Upper lobe of right lung (tissue), 1 donor: ENCODE measurements at regions not wholly inside any gene's neighbourhood (a gene's known extent, or its start where the extent isn't known, plus 50 kb on each side); places are given as distances from the start of the nearest gene placed in this dataset.

ENCODE experiments used
- ATAC-seq: fragments of 200-7000 bp; cut with Tn5 transposase; one replicate; pipeline ENCODE4 v1.9.1; 2020; ENCODE audit warnings: mild to moderate bottlenecking, moderate library complexity
- DNase-seq: peaks from one replicate; pipeline ENCODE4 v3.0.0-alpha.2; 2020
- H3K27ac ChIP-seq: fragments of 200-600 bp; one replicate; pipeline ENCODE4 v1.8.0; 2022
- H3K27me3 ChIP-seq: fragments of 200-600 bp; one replicate; pipeline ENCODE4 v1.8.0; 2022; ENCODE audit warnings: mild to moderate bottlenecking
- H3K36me3 ChIP-seq: fragments of 200-600 bp; one replicate; pipeline ENCODE4 v1.8.0; 2022
- H3K4me1 ChIP-seq: fragments of 200-600 bp; one replicate; pipeline ENCODE4 v1.8.0; 2022
- H3K4me3 ChIP-seq: fragments of 200-600 bp; one replicate; pipeline ENCODE4 v1.8.0; 2022; ENCODE audit warnings: mild to moderate bottlenecking
- H3K9me3 ChIP-seq: fragments of 200-600 bp; one replicate; pipeline ENCODE4 v1.8.0; 2022
- CTCF ChIP-seq: fragments of 200-600 bp; IDR thresholded peaks from one replicate; pipeline ENCODE4 v1.8.0; 2022; ENCODE audit warnings: antibody characterized with exemption
- intact Hi-C: fragments of 100-400 bp; cut with DNase I; formaldehyde crosslinking; loops from one replicate; pipeline ENCODE4 v1.11.0; 2022
- donor health status: DM: no; HTN: yes; CAD: no; lungs with severe emphysema.

- no peak for TF ChIP-seq CTCF
- H3K4me1 ChIP-seq: no peaks in the 10 kb centered on the region
- ATAC-seq (no peak), DNase-seq (no peak)
- no peaks in the 10 kb centered on the region for H3K27me3 ChIP-seq
- no peaks in the 10 kb centered on the region for H3K36me3 ChIP-seq
- no peak overlapping the region for H3K4me3 ChIP-seq
- H3K27ac ChIP-seq: no peak overlapping the region
- H3K9me3 ChIP-seq: no peaks in the 10 kb centered on the region
- intact Hi-C loops: no loop called here
Observed at GRCh38 chr5:40307920-40308319, 371.8 kb upstream of the PTGER4 start.

- no peak for TF ChIP-seq CTCF
- no peak for ATAC-seq
- no peaks in the 10 kb centered on the region for H3K27me3 ChIP-seq
Observed at GRCh38 chr5:40306869-40307487, 372.7 kb upstream of the PTGER4 start.

GRCh38 chr5:40292006-40292405 is 387.7 kb upstream of the PTGER4 start:
- no peak for DNase-seq
- no peaks in the 10 kb centered on the region for H3K27me3 ChIP-seq
- intact Hi-C loops: no loop called here
- no peak overlapping the region for H3K4me3 ChIP-seq
- no peak overlapping the region for H3K27ac ChIP-seq
- H3K9me3 ChIP-seq: no peaks in the 10 kb centered on the region
- no peak for TF ChIP-seq CTCF
- no peak for ATAC-seq
- H3K4me1 ChIP-seq: no peaks in the 10 kb centered on the region
- H3K36me3 ChIP-seq: no peaks in the 10 kb centered on the region

More at GRCh38 chr5:40306869-40307487, 372.7 kb upstream of the PTGER4 start:
- H3K27ac ChIP-seq: no peak overlapping the region
- H3K4me3 ChIP-seq: no peak overlapping the region
- H3K36me3 ChIP-seq: no peaks in the 10 kb centered on the region
- no peaks in the 10 kb centered on the region for H3K4me1 ChIP-seq
- intact Hi-C loops: no loop called here
- no peak for DNase-seq
- no peaks in the 10 kb centered on the region for H3K9me3 ChIP-seq

- intact Hi-C loops: no loop called here
- Histone ChIP-seq H3K36me3 (no peaks in the 10 kb centered on the region), H3K4me1 (no peaks in the 10 kb centered on the region), H3K4me3 (no peak overlapping the region), H3K9me3 (no peaks in the 10 kb centered on the region), H3K27me3 (no peaks in the 10 kb centered on the region), H3K27ac (no peak overlapping the region)
- ATAC-seq (no peak), DNase-seq (no peak)
- TF ChIP-seq CTCF: no peak
Observed at GRCh38 chr5:40291338-40291737, 388.4 kb upstream of the PTGER4 start.

- no peaks in the 10 kb centered on the region for H3K4me1 ChIP-seq
- TF ChIP-seq CTCF: no peak
- H3K27me3 ChIP-seq: no peaks in the 10 kb centered on the region
- no peak for DNase-seq
- H3K27ac ChIP-seq: no peak overlapping the region
- no peaks in the 10 kb centered on the region for H3K36me3 ChIP-seq
- intact Hi-C loops: no loop called here
- no peaks in the 10 kb centered on the region for H3K9me3 ChIP-seq
- no peak for ATAC-seq
- no peak overlapping the region for H3K4me3 ChIP-seq
Observed at GRCh38 chr5:40288800-40289485, 390.8 kb upstream of the PTGER4 start.
